Type B pancreatic cell (in vitro differentiated cells): ENCODE measurements at regions not wholly inside any gene's neighbourhood (a gene's known extent, or its start where the extent isn't known, plus 50 kb on each side); places are given as distances from the start of the nearest gene placed in this dataset.

Source experiments
- DNase-seq: peaks from one replicate; pipeline ENCODE4 v3.0.0; 2021; ENCODE audit warnings: mixed read lengths; ENCODE audit not compliant: unreplicated experiment; ENCODE audit errors: extremely low spot score
- H3K27ac Mint-ChIP-seq: 2 replicates; pipeline ENCODE4 v1.8.0; 2021; ENCODE audit warnings: mild to moderate bottlenecking, mixed read lengths
- H3K27me3 Mint-ChIP-seq: 2 replicates; pipeline ENCODE4 v1.8.0; 2021; ENCODE audit warnings: mixed read lengths
- H3K36me3 Mint-ChIP-seq: 2 replicates; pipeline ENCODE4 v1.8.0; 2021; ENCODE audit warnings: mixed read lengths
- H3K4me1 Mint-ChIP-seq: one replicate; pipeline ENCODE4 v1.8.0; 2021; ENCODE audit warnings: mixed read lengths; ENCODE audit not compliant: unreplicated experiment
- H3K4me3 Mint-ChIP-seq: 2 replicates; pipeline ENCODE4 v1.8.0; 2021; ENCODE audit warnings: mild to moderate bottlenecking, mixed read lengths
- H3K9me3 Mint-ChIP-seq: 2 replicates; pipeline ENCODE4 v1.8.0; 2021; ENCODE audit warnings: mixed read lengths
- CTCF ChIP-seq: fragments of 200-600 bp; sonication (generic); conservative IDR thresholded peaks from 2 replicates; pipeline ENCODE4 v1.5.0; 2021; ENCODE audit warnings: antibody characterized with exemption, mild to moderate bottlenecking

- Mint-ChIP-seq H3K9me3 (no peaks in the 10 kb centered on the region), H3K36me3 (peaks cover 3% of the 10 kb centered on the region), H3K4me1 (peaks cover 24% of the 10 kb centered on the region), H3K27ac (no peak overlapping the region), H3K27me3 (peaks cover 2% of the 10 kb centered on the region), H3K4me3 (no peak overlapping the region)
- TF ChIP-seq CTCF: no peak
- DNase-seq: no peak
Observed at GRCh38 chr2:75325594-75325993, 126.3 kb upstream of the TACR1 start.

GRCh38 chr2:75324861-75325284 is 125.6 kb upstream of the TACR1 start:
- Mint-ChIP-seq H3K36me3 (peaks cover 3% of the 10 kb centered on the region), H3K4me1 (peaks cover 24% of the 10 kb centered on the region), H3K4me3 (no peak overlapping the region), H3K27me3 (peaks cover 2% of the 10 kb centered on the region), H3K9me3 (no peaks in the 10 kb centered on the region), H3K27ac (no peak overlapping the region)
- TF ChIP-seq CTCF: no peak
- DNase-seq: no peak

- H3K4me1 Mint-ChIP-seq: peaks cover 24% of the 10 kb centered on the region
- H3K9me3 Mint-ChIP-seq: no peaks in the 10 kb centered on the region
- H3K36me3 Mint-ChIP-seq: peaks cover 3% of the 10 kb centered on the region
- TF ChIP-seq CTCF: no peak
- H3K27ac Mint-ChIP-seq: no peak overlapping the region
- no peak overlapping the region for H3K4me3 Mint-ChIP-seq
- peaks cover 2% of the 10 kb centered on the region for H3K27me3 Mint-ChIP-seq
- DNase-seq: no peak
Observed at GRCh38 chr2:75324141-75324540, 124.8 kb upstream of the TACR1 start.

GRCh38 chr2:75321599-75321922 is 122.2 kb upstream of the TACR1 start:
- no peak for TF ChIP-seq CTCF
- Mint-ChIP-seq H3K27ac (no peak overlapping the region), H3K4me1 (peaks cover 24% of the 10 kb centered on the region), H3K36me3 (peaks cover 3% of the 10 kb centered on the region), H3K27me3 (peaks cover 10% of the 10 kb centered on the region), H3K4me3 (no peak overlapping the region), H3K9me3 (no peaks in the 10 kb centered on the region)
- DNase-seq: no peak

- Mint-ChIP-seq H3K4me3 (no peak overlapping the region), H3K4me1 (peaks cover 24% of the 10 kb centered on the region), H3K27ac (peak overlapping the region; percentile 58), H3K36me3 (peaks cover 3% of the 10 kb centered on the region), H3K27me3 (peaks cover 10% of the 10 kb centered on the region), H3K9me3 (no peaks in the 10 kb centered on the region)
- no peak for DNase-seq
- no peak for TF ChIP-seq CTCF
Observed at GRCh38 chr2:75320898-75321598, 121.7 kb upstream of the TACR1 start.

- Mint-ChIP-seq H3K27ac (no peak overlapping the region), H3K4me3 (no peak overlapping the region), H3K27me3 (peaks cover 10% of the 10 kb centered on the region), H3K36me3 (no peaks in the 10 kb centered on the region), H3K4me1 (peaks cover 16% of the 10 kb centered on the region), H3K9me3 (no peaks in the 10 kb centered on the region)
- no peak for TF ChIP-seq CTCF
- no peak for DNase-seq
Observed at GRCh38 chr2:75319951-75320350, 120.6 kb upstream of the TACR1 start.
